Mesothelial cell of epicardium (in vitro differentiated cells): ENCODE measurements at regions not wholly inside any gene's neighbourhood (a gene's known extent, or its start where the extent isn't known, plus 50 kb on each side); places are given as distances from the start of the nearest gene placed in this dataset.
"Not testable (repeated sequence)": the region's sequence is repeated elsewhere in the genome, so short reads cannot be mapped to it uniquely, and the experiment has no call there.

Experiments used
- DNase-seq, 2 experiments: peaks; one replicate each; pipeline ENCODE4 v3.0.0; 2021; ENCODE audit warnings: low spot score in 2 of 2; ENCODE audit not compliant: unreplicated experiment in 2 of 2
- H3K27ac Mint-ChIP-seq: 2 replicates; pipeline ENCODE4 v1.8.0; 2021; ENCODE audit warnings: mixed read lengths
- H3K27me3 Mint-ChIP-seq: 2 replicates; pipeline ENCODE4 v1.8.0; 2021; ENCODE audit warnings: low read depth, mixed read lengths
- H3K36me3 Mint-ChIP-seq: 2 replicates; pipeline ENCODE4 v1.8.0; 2021; ENCODE audit warnings: mixed read lengths
- H3K4me1 Mint-ChIP-seq: 2 replicates; pipeline ENCODE4 v1.8.0; 2021; ENCODE audit warnings: mixed read lengths
- H3K4me3 Mint-ChIP-seq: 2 replicates; pipeline ENCODE4 v1.8.0; 2021; ENCODE audit warnings: mild to moderate bottlenecking, moderate library complexity, mixed read lengths
- H3K9me3 Mint-ChIP-seq: 2 replicates; pipeline ENCODE4 v1.8.0; 2021; ENCODE audit warnings: mixed read lengths
- TF ChIP-seq, protein P1 (sequence below): fragments of 200-600 bp; sonication (generic); IDR thresholded peaks from one replicate; pipeline ENCODE4 v1.5.0; 2021; ENCODE audit warnings: antibody characterized with exemption; ENCODE audit not compliant: unreplicated experiment

DNA sequence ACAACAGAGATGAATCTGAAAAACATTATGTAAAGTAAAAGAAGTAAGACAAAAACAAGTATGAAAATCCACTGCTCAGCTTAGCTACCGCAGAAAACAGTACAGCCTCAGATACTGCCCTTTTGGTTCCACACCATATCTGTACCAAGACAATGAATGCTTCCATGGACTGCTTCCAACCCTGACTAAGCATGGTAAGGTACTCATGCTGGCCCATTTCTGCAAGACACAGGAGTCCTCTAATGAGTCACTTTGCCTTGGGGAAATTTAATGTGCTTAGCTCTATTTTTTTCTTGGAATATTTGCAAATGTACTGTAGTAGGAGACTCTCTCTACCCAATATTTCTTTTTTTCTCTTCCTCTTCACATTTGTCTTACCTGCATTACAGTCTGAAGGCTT, 931.7 kb upstream of the HS3ST1 start:
- TF ChIP-seq, protein P1, sequence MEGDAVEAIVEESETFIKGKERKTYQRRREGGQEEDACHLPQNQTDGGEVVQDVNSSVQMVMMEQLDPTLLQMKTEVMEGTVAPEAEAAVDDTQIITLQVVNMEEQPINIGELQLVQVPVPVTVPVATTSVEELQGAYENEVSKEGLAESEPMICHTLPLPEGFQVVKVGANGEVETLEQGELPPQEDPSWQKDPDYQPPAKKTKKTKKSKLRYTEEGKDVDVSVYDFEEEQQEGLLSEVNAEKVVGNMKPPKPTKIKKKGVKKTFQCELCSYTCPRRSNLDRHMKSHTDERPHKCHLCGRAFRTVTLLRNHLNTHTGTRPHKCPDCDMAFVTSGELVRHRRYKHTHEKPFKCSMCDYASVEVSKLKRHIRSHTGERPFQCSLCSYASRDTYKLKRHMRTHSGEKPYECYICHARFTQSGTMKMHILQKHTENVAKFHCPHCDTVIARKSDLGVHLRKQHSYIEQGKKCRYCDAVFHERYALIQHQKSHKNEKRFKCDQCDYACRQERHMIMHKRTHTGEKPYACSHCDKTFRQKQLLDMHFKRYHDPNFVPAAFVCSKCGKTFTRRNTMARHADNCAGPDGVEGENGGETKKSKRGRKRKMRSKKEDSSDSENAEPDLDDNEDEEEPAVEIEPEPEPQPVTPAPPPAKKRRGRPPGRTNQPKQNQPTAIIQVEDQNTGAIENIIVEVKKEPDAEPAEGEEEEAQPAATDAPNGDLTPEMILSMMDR = no peak
- Mint-ChIP-seq H3K27me3 (no peaks in the 10 kb centered on the region), H3K9me3 (peaks cover 4% of the 10 kb centered on the region), H3K36me3 (no peaks in the 10 kb centered on the region), H3K27ac (no peak overlapping the region), H3K4me1 (no peaks in the 10 kb centered on the region), H3K4me3 (no peak overlapping the region)
- no peak for DNase-seq

DNA sequence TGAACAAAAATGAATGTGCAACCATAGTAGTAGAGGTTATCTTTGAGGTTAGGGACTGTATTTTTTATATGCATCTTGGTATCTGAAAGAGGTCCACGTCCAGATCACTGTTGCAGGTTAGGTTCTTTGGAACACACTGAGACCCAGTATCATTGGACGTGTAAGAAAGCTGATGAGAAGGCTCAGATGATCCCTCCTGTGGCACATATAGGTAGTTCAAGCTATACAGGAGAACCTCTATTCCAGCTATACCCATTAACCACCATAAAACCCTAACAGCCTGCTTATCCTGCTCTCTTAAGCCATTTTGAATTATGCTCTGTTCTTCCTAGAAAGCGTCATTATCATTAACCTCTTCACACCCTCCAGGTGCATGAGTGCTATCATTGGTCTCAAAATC, 930.7 kb upstream of the HS3ST1 start:
- TF ChIP-seq, protein P1 = no peak
- Mint-ChIP-seq H3K4me1 (no peaks in the 10 kb centered on the region), H3K36me3 (no peaks in the 10 kb centered on the region), H3K4me3 (no peak overlapping the region), H3K27me3 (no peaks in the 10 kb centered on the region), H3K9me3 (peaks cover 4% of the 10 kb centered on the region), H3K27ac (no peak overlapping the region)
- no peak for DNase-seq

DNA sequence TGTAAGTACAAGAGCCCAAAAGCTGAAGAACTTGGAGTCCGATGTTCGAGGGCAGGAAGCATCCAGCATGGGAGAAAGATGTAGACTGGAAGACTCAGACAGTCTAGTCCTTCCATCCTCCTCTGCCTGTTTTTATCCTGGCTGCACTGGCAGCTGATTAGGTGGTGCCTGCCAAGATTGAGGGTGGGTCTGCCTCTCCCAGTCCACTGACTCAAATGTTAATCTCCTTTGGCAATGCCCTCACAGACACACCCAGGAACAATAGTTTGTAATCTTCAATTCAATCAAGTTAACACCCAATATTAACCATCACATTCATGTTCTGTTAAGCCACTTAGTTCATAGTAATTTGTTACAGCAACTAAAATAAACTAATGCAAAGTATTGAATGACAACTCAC, 904.4 kb upstream of the HS3ST1 start:
- not testable (repeated sequence) for H3K27ac Mint-ChIP-seq, DNase-seq, H3K36me3 Mint-ChIP-seq, H3K27me3 Mint-ChIP-seq, H3K4me1 Mint-ChIP-seq, H3K4me3 Mint-ChIP-seq
- H3K9me3 Mint-ChIP-seq = peaks cover 14% of the 10 kb centered on the region

DNA sequence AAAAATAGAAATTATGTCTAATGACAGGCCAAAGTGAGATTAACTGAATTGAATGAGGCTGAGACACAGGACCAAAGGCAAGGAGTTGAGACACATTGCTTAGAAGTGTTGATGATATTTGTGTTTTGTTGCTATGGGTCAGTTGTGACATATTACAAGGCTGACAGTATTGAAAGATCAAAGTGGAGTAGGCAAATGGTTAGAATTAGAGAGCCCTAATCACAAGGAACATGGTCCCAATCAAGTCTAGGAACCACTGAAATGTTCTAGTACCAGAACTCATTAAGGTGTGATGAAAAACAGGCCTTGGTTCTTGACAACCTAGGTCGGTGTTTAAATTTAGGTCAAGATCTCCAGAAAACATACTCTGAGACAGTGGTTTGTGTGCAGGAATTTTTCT, 896.3 kb upstream of the HS3ST1 start:
- TF ChIP-seq, protein P1 = no peak
- Mint-ChIP-seq H3K27me3 (no peaks in the 10 kb centered on the region), H3K4me3 (no peak overlapping the region), H3K27ac (no peak overlapping the region), H3K4me1 (no peaks in the 10 kb centered on the region), H3K36me3 (no peaks in the 10 kb centered on the region), H3K9me3 (no peaks in the 10 kb centered on the region)
- no peak for DNase-seq

DNA sequence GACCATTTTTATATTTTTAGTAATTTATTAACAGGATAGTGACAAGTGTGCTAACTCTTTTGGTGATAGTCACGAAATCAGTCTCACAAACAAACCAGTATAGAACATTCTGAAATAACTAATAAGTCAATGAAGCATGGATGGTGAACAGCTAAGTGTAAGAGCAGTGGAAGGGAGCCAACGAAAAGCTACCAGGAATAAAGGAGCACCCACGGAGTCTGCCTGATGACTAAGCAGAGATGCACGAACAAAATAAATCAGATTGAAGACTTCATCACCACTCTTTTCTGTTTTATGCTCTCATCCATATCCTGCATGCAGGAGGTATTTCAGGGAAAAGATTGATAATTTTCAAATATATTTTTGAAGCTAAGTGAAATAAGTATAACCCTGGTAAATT, 891.1 kb upstream of the HS3ST1 start:
- TF ChIP-seq, protein P1 = no peak
- no peaks in the 10 kb centered on the region for H3K36me3 Mint-ChIP-seq
- no peaks in the 10 kb centered on the region for H3K4me1 Mint-ChIP-seq
- H3K27me3 Mint-ChIP-seq = peaks cover 1% of the 10 kb centered on the region
- no peak overlapping the region for H3K4me3 Mint-ChIP-seq
- H3K9me3 Mint-ChIP-seq = no peaks in the 10 kb centered on the region
- DNase-seq = no peak
- H3K27ac Mint-ChIP-seq = no peak overlapping the region

DNA sequence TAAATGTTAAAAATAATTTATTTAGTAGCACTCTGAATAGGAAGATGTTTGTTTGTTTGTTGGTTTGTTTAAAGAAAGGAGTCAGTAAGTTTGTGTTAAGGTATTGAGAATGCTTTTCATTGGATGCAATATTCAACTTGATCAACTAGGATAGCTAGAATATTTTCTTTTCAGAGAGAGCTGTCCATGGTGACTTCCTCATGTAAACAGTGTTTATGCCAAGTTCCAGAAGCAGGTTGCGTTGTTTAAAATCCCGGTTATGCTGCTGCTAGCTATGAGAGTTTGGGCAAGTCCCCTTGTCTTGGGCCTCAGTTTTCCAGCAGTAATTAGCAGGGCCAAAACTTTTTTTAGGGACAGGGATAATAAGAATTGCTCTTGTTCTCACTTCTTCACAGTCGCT, 876.2 kb upstream of the HS3ST1 start:
- Mint-ChIP-seq H3K27ac (no peak overlapping the region), H3K4me3 (no peak overlapping the region), H3K9me3 (no peaks in the 10 kb centered on the region), H3K4me1 (no peaks in the 10 kb centered on the region), H3K36me3 (no peaks in the 10 kb centered on the region), H3K27me3 (no peaks in the 10 kb centered on the region)
- no peak for DNase-seq
- TF ChIP-seq, protein P1 = no peak
